Fibroblast of lung (primary cell): ENCODE measurements at regions not wholly inside any gene's neighbourhood (a gene's known extent, or its start where the extent isn't known, plus 50 kb on each side); places are given as distances from the start of the nearest gene placed in this dataset.

Experiments used
- EZH2 ChIP-seq: IDR thresholded peaks from 2 replicates; pipeline ENCODE4 v1.5.1; 2012; ENCODE audit warnings: low read length, control low read depth, mild to moderate bottlenecking; ENCODE audit errors: missing control alignments
- TF ChIP-seq, protein P1 (sequence below), 2 donors: IDR thresholded peaks in 1 of 2; conservative IDR thresholded peaks in 1 of 2; 1 replicate in 1 of 2; 2 replicates in 1 of 2; pipeline ENCODE4 v1.5.1; 2011 to 2012; ENCODE audit warnings: low read length in 2 of 2, control low read depth in 1 of 2, inconsistent platforms in 1 of 2, low read depth in 1 of 2, mild to moderate bottlenecking in 1 of 2

DNA sequence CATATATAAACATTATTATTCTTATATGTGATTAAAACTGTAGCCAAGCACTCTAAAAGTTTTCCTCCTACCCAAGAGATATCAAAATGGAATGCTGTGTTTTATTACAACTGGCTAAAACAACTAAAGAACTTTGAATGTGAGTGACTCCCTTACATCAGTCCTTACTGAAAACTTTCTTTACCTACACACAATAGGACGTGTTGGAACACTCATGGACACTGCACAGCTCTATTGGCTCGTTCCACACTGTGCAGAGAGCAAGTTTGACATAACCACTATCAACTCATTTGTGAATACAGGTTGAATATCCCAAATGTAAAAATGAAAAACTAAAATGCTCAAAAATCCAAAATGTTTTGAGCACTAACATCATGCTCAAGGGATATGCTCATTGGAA lies 650.6 kb downstream of the SLC4A3 start:
- TF ChIP-seq, protein P1, sequence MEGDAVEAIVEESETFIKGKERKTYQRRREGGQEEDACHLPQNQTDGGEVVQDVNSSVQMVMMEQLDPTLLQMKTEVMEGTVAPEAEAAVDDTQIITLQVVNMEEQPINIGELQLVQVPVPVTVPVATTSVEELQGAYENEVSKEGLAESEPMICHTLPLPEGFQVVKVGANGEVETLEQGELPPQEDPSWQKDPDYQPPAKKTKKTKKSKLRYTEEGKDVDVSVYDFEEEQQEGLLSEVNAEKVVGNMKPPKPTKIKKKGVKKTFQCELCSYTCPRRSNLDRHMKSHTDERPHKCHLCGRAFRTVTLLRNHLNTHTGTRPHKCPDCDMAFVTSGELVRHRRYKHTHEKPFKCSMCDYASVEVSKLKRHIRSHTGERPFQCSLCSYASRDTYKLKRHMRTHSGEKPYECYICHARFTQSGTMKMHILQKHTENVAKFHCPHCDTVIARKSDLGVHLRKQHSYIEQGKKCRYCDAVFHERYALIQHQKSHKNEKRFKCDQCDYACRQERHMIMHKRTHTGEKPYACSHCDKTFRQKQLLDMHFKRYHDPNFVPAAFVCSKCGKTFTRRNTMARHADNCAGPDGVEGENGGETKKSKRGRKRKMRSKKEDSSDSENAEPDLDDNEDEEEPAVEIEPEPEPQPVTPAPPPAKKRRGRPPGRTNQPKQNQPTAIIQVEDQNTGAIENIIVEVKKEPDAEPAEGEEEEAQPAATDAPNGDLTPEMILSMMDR (conservative IDR thresholded peaks at IDR 0.05 in 1 of 2, IDR thresholded peaks at IDR 0.05 in 1 of 2; ENCODE audit: low read depth in 1 of 2, low read length in 2 of 2): no peak
- TF ChIP-seq EZH2: no peak
